ENCODE measurements at regions not wholly inside any gene's neighbourhood (a gene's known extent, or its start where the extent isn't known, plus 50 kb on each side); places are given as distances from the start of the nearest gene placed in this dataset.

DNA sequence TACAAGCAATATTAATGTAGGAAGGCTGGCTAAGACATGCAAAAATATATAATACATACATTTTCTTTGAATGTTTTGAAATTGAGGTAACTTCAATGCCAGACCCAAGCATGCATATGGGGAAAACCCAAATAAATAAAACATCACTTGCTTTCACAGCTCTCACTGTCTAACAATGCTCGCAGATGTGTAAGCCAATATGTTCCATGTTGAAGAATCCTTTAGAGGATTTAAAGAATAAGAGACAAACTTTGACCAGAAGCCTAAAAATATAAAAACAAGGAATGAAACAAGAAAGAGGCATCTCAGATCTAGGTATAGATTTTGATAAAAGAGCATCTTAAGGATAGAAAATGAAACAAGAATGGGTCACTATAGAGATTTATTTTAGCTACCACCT lies 354.2 kb downstream of the CDH10 start:
- H3K4me1 ChIP-seq (ENCODE audit: control insufficient read depth, insufficient read depth, low read length), result no peaks in the 10 kb centered on the region
- no peaks in the 10 kb centered on the region for H3K27me3 ChIP-seq (ENCODE audit: control insufficient read depth, insufficient read depth, low read length, poor library complexity, severe bottlenecking)
- Mint-ChIP-seq H3K27me3 (ENCODE audit: insufficient read depth) (no peaks in the 10 kb centered on the region), H3K27ac (no peak overlapping the region), H3K4me3 (no peak overlapping the region), H3K36me3 (ENCODE audit: low read depth) (no peaks in the 10 kb centered on the region), H3K4me1 (no peaks in the 10 kb centered on the region), H3K9me3 (no peaks in the 10 kb centered on the region)
- H3K4me3 ChIP-seq (ENCODE audit: low read length), result no peak overlapping the region
- WGBS, 2 experiments (ENCODE audit: insufficient coverage in 1 of 2, insufficient read length in 1 of 2), result 90% methylated on average over 1 of the region's 1 CpG; no CpG with 5 or more reads in 1 of the 2 experiments
- no peak for DNase-seq
- H3K9ac ChIP-seq (ENCODE audit: extremely low read depth, low read length, poor library complexity, severe bottlenecking), result no peak overlapping the region
- no peak overlapping the region for H3K27ac ChIP-seq (ENCODE audit: low read depth, low read length)
- no peaks in the 10 kb centered on the region for H3K9me3 ChIP-seq (ENCODE audit: control insufficient read depth, low read length)
- no peaks in the 10 kb centered on the region for H3K36me3 ChIP-seq (ENCODE audit: control insufficient read depth, insufficient read depth, low read length)
- TF ChIP-seq, protein P1, sequence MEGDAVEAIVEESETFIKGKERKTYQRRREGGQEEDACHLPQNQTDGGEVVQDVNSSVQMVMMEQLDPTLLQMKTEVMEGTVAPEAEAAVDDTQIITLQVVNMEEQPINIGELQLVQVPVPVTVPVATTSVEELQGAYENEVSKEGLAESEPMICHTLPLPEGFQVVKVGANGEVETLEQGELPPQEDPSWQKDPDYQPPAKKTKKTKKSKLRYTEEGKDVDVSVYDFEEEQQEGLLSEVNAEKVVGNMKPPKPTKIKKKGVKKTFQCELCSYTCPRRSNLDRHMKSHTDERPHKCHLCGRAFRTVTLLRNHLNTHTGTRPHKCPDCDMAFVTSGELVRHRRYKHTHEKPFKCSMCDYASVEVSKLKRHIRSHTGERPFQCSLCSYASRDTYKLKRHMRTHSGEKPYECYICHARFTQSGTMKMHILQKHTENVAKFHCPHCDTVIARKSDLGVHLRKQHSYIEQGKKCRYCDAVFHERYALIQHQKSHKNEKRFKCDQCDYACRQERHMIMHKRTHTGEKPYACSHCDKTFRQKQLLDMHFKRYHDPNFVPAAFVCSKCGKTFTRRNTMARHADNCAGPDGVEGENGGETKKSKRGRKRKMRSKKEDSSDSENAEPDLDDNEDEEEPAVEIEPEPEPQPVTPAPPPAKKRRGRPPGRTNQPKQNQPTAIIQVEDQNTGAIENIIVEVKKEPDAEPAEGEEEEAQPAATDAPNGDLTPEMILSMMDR (conservative IDR thresholded peaks at IDR 0.05), result no peak

DNA sequence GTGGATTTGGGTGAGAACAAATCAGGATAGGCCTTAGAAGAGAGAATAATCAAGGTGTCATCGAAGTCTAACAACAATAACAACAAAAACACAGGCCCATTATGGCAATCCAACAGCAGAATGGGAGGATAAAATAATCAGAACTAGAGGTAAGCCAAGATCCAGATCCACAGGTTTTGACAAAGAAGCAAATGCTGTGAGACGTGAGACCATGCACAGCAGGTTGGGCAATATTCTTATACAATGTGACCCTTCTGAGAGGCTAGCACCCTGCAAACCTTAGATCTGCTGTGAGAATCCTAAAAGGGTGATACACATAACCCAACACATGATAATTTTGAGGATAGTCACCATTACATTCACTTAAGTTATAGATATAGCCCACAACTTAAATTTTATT lies 352.9 kb downstream of the CDH10 start:
- H3K27ac Mint-ChIP-seq, result no peak overlapping the region
- Histone ChIP-seq H3K4me3 (ENCODE audit: low read length) (no peak overlapping the region), H3K27ac (ENCODE audit: low read depth, low read length) (no peak overlapping the region), H3K9ac (ENCODE audit: extremely low read depth, low read length, poor library complexity, severe bottlenecking) (no peak overlapping the region), H3K36me3 (ENCODE audit: control insufficient read depth, insufficient read depth, low read length) (no peaks in the 10 kb centered on the region), H3K4me1 (ENCODE audit: control insufficient read depth, insufficient read depth, low read length) (no peaks in the 10 kb centered on the region), H3K27me3 (ENCODE audit: control insufficient read depth, insufficient read depth, low read length, poor library complexity, severe bottlenecking) (no peaks in the 10 kb centered on the region), H3K9me3 (ENCODE audit: control insufficient read depth, low read length) (no peaks in the 10 kb centered on the region)
- DNase-seq, result no peak
- H3K9me3 Mint-ChIP-seq, result no peaks in the 10 kb centered on the region
- WGBS, 2 experiments (ENCODE audit: insufficient coverage in 1 of 2, insufficient read length in 1 of 2), result 63 to 95% methylated on average over 1 to 2 of the region's 2 CpGs
- no peak overlapping the region for H3K4me3 Mint-ChIP-seq
- H3K36me3 Mint-ChIP-seq (ENCODE audit: low read depth), result no peaks in the 10 kb centered on the region
- H3K27me3 Mint-ChIP-seq (ENCODE audit: insufficient read depth), result no peaks in the 10 kb centered on the region
- H3K4me1 Mint-ChIP-seq, result no peaks in the 10 kb centered on the region
- TF ChIP-seq, protein P1 (conservative IDR thresholded peaks at IDR 0.05), result no peak

DNA sequence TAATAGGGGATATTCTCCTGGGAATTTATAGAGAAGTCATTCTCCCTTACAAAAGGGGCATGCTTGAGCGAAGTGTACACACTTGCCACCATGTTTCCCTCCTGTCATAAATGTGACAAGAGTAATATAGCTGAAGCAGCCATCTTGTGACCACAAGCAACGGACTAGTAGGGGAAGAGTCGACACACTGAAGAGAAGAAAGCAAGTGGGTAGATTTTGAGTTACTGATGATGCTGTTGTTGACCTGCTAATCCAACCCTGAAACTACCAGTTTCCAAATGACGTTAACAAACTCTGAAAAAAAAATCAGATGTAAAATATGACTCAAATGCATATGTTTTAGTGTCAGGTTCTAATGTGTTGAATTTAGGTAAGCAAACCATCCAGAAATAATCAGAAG lies 350.4 kb downstream of the CDH10 start:
- Histone ChIP-seq H3K27ac (ENCODE audit: low read depth, low read length) (no peak overlapping the region), H3K27me3 (ENCODE audit: control insufficient read depth, insufficient read depth, low read length, poor library complexity, severe bottlenecking) (no peaks in the 10 kb centered on the region), H3K4me1 (ENCODE audit: control insufficient read depth, insufficient read depth, low read length) (peaks cover 2% of the 10 kb centered on the region), H3K9ac (ENCODE audit: extremely low read depth, low read length, poor library complexity, severe bottlenecking) (no peak overlapping the region), H3K4me3 (ENCODE audit: low read length) (no peak overlapping the region), H3K9me3 (ENCODE audit: control insufficient read depth, low read length) (no peaks in the 10 kb centered on the region), H3K36me3 (ENCODE audit: control insufficient read depth, insufficient read depth, low read length) (no peaks in the 10 kb centered on the region)
- no peak for DNase-seq
- Mint-ChIP-seq H3K4me1 (peaks cover 2% of the 10 kb centered on the region), H3K4me3 (no peak overlapping the region), H3K9me3 (no peaks in the 10 kb centered on the region), H3K27ac (no peak overlapping the region), H3K36me3 (ENCODE audit: low read depth) (no peaks in the 10 kb centered on the region), H3K27me3 (ENCODE audit: insufficient read depth) (no peaks in the 10 kb centered on the region)
- 67 to 72% methylated on average over 3 to 4 of the region's 4 CpGs for WGBS, 2 experiments (ENCODE audit: insufficient coverage in 1 of 2, insufficient read length in 1 of 2)
- TF ChIP-seq, protein P1 (conservative IDR thresholded peaks at IDR 0.05), result no peak

Measured in endodermal cell (in vitro differentiated cells).